Coronary artery (tissue), 2 donors: ENCODE measurements at regions not wholly inside any gene's neighbourhood (a gene's known extent, or its start where the extent isn't known, plus 50 kb on each side); places are given as distances from the start of the nearest gene placed in this dataset.
"Not testable (repeated sequence)": the region's sequence is repeated elsewhere in the genome, so short reads cannot be mapped to it uniquely, and the experiment has no call there.

ENCODE experiments used
- DNase-seq: peaks from one replicate; pipeline ENCODE4 v3.0.0-alpha.2; 2017; ENCODE audit warnings: low spot score
- H3K27ac ChIP-seq, 2 donors: fragments of 200-600 bp; sonication (generic); one replicate each; pipeline ENCODE4 v1.5.1; 2016 to 2019
- H3K4me3 ChIP-seq: fragments of 200-600 bp; sonication (generic); 2 replicates; pipeline ENCODE4 v1.5.1; 2016; ENCODE audit warnings: mild to moderate bottlenecking, moderate library complexity
- CTCF ChIP-seq: fragments of 200-600 bp; sonication (generic); IDR thresholded peaks from one replicate; pipeline ENCODE4 v1.5.1; 2019; ENCODE audit warnings: antibody characterized with exemption

DNA sequence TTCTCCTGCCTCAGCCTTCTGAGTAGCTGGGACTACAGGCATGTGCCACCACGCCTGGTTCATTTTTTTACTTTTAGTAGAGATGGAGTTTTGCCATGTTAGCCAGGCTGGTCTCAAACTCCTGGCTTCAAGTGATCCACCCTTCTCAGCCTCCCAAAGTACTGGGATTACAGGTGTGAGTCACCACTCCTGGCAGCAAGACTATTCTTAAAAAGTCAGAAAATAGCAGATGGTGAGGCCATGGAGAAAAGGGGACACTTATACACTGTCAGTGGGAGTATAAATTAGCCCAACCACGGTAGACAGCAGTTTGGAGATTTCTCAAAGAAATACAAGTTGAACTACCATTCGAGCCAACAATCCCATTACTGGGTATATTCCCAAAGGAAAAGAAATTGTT is 603.3 kb upstream of the TBL1XR1 start:
- no peak for DNase-seq
- Histone ChIP-seq H3K27ac (no peak overlapping the region), H3K4me3 (no peak overlapping the region)
- TF ChIP-seq CTCF: no peak

DNA sequence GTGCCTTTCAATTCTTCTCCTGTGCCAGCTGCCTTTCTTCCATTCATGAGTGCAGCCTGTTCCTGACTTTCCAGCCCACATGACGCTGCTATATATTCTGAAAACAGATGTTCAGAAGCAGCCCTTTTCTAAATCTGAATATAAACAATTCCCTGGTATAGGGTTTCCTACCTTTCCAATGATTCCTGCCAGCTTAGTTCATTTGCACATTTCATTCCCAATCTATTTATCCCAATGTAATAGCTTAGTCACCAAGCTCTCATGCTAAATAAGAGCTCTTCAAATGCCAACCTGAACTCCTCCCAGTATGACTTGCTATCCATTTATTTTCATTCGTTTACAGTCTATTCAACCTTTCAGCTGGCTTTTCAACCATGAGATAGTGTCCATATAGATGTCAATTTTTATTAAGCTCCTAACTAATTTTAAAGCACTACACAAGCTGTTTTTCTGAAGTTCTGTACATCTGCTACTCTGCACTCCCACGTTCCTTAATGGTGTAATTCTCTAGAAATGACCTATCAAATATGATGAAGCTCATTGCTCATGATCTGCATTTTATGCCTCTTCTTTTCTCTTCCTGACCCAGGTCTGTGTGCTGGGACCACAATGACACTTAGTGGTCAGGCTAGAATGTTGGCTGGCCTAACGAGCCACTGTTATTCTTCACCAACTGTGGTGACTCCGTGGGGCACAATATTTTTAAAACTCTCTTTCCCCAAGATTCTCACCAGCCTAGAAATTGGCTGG is 605.0 kb upstream of the TBL1XR1 start:
- no peak for TF ChIP-seq CTCF
- H3K4me3 ChIP-seq: no peak overlapping the region
- peak overlapping the region in 1 of 2 donors; percentile 39 for H3K27ac ChIP-seq
- no peak for DNase-seq

DNA sequence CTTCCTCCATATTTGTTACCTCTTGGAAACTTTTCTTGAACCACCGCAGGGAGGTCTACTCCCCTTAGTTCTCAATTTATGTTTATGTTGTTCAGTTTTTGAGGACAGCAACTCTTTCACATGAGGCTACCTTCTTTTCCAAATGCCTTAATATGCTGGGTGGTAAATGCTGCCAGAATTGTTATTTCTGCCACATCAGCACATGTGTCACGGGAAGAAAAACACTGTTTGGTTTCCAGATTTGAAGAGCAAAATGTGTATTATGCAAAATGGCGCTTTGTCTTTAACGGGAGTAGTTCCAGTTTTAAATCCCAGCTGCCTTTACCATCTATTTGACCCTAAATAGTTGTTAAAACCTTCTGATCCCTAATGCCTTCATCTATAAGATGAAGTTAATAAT is 606.2 kb upstream of the TBL1XR1 start:
- Histone ChIP-seq H3K4me3 (no peak overlapping the region), H3K27ac (peak overlapping the region in 1 of 2 donors; percentile 59)
- no peak for TF ChIP-seq CTCF
- DNase-seq: no peak

GRCh38 chr3:177804032-177804431 is 606.8 kb upstream of the TBL1XR1 start:
- no peak for TF ChIP-seq CTCF
- no peak for DNase-seq
- Histone ChIP-seq H3K27ac (peak overlapping the region in 1 of 2 donors; percentile 59), H3K4me3 (no peak overlapping the region)

- H3K4me3 ChIP-seq: no peak overlapping the region
- TF ChIP-seq CTCF: no peak
- no peak for DNase-seq
- H3K27ac ChIP-seq: peak overlapping the region in 1 of 2 donors; percentile 59
Observed at GRCh38 chr3:177804646-177805045, 607.4 kb upstream of the TBL1XR1 start.

- no peak for TF ChIP-seq CTCF
- no peak overlapping the region for H3K4me3 ChIP-seq
- H3K27ac ChIP-seq: no peak overlapping the region
- no peak for DNase-seq
Observed at GRCh38 chr3:177807150-177807875, 610.0 kb upstream of the TBL1XR1 start.

GRCh38 chr3:177808928-177809478 is 611.7 kb upstream of the TBL1XR1 start:
- DNase-seq, H3K4me3 ChIP-seq, H3K27ac ChIP-seq: not testable (repeated sequence)
